Stimulated activated CD4-positive, alpha-beta T cell treated with anti-CD3 and anti-CD28 coated beads, Interleukin-15, amount 100 ng/mL, for 48 hours (primary cell): ENCODE measurements at regions not wholly inside any gene's neighbourhood (a gene's known extent, or its start where the extent isn't known, plus 50 kb on each side); places are given as distances from the start of the nearest gene placed in this dataset.
A peak's percentile ranks its signal among the peaks of the same experiment; 100 is the strongest.

ENCODE experiments used
- DNase-seq, 2 donors: peaks; one replicate each; pipeline ENCODE4 v3.0.0-alpha.2; 2020; ENCODE audit warnings: low read depth in 2 of 2

DNA sequence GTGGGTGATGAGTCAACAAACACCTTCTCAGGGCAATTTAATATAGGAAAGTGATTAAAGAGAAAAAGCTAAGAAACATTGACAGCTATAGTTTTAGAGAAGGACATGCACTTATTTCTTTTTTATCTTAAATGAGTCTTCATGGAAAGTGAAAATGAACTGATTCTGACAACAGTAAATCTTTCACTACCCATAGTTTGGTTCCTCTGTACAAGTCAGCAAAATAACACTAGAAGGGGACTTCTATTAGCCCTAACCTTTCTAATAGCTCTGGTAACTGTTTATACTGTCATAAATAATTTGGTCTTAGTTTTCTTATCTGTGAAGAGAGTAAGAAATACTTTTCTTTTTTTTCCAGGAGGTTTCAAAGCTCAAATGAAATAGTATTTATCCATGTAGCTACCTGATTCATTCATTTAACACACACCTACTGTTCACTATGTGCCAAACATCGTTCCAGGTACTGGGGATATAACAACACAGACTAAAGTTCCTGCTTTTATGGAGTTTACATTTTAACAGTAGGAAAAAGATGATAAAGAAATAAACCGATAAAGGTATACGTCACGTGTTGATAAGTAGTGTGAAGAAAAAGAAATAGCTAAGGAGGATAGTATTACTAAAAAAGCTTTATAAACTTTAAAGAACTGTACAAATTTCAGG lies 148.2 kb downstream of the PCSK1 start:
- no peak for DNase-seq

DNA sequence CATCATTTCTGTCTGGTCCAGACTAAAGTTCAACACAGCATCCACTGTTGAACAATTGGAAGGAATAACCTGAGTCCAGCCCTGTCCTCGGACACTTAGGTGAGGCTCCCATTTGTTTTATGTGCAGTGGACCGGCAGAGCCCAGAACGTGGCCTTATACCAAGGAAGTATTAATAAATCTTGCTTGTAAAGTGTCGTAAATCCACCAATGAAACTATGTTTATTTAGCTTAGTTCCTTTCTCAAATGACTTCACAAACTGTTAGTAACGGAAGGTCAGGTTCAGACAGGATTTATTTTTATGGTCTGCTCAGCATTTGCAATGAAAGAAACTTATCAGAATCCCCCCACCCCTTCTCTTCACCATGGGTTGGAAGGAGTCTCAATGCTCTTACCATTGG lies 149.5 kb downstream of the PCSK1 start:
- DNase-seq = no peak

DNA sequence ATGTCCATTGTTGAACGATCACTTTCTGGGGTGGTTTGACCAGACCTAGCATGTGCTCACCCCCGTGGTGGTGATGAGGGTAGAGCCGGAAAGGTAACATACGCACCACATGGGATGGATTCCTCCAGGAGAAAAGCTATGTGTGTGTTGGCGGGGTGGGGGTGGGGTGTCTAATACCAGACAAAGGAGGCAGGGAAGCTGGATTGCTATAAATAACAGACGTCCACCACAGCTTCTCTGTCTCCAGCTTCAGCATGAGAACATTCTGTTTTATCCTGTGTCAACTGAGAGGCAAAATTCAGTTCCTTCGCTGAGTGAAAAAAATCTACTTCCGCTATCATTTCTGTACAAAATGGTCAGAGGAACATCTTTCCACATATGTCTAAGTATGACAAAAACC lies 151.0 kb downstream of the PCSK1 start:
- no peak for DNase-seq

- DNase-seq = no peak
Measured at GRCh38 chr5:96280946-96281393, 152.1 kb downstream of the PCSK1 start.

- peak in 1 of 2 donors; percentile 21 for DNase-seq
Measured at GRCh38 chr5:96279801-96280542, 153.1 kb downstream of the PCSK1 start.

DNA sequence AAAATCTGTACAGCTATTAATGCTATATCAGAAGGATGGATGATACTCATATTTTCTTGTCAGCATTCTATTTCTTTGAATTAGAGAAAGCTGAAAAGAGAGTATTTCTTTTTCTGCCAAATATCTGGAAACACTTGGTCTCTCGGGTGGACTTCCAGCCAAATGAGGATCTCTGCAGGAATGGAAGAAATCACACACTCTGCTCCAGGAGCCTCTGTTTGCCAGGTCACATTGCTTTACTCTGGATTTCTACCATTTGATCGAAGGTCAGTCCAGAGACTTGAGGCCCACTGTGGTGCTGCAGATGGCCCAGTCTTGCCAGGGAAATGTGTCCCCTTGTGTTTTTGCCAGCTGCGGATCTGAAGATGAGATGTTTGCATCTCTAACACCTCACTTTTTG lies 154.1 kb downstream of the PCSK1 start:
- DNase-seq = no peak

DNA sequence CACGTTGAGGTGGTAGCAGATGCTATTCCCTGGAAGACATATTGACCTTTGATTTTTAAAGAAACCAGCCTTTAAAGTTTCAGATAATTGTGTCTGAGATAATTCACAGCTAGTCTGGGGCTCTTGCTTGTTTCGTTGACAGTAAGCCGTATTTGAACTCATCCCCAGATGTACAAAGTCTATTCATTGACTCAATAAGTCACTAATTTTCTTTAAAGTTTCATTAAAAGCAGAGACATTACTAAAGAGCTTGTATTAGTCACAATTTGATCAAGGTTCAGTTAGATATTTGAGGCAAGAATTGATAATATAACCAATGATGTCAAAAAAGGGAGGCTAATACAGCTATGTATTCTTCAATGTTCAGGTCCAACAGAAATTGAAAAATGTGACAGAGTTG lies 158.0 kb downstream of the PCSK1 start:
- no peak for DNase-seq

GRCh38 chr5:96265487-96265886 lies 167.6 kb downstream of the PCSK1 start:
- DNase-seq = no peak

DNA sequence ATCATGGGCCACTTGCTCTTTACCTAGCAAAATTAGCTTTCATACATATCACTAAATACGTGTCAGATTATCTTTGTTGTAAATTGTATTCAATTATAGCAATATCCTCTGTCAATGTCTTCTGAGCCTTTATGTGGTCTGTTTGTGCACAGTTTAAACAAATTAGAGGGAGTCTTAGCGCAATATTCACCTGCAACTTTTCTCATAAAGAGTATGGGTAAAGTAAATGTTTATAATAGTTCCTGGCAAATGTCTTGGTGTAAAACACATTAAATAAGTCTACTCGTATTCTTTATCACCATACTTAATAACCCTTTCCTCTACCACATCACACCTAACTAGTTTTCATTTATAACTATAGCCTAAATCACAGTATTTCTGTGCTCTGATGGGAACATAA lies 169.0 kb downstream of the PCSK1 start:
- no peak for DNase-seq

- DNase-seq = no peak
Measured at GRCh38 chr5:96262105-96262504, 170.9 kb downstream of the PCSK1 start.

DNA sequence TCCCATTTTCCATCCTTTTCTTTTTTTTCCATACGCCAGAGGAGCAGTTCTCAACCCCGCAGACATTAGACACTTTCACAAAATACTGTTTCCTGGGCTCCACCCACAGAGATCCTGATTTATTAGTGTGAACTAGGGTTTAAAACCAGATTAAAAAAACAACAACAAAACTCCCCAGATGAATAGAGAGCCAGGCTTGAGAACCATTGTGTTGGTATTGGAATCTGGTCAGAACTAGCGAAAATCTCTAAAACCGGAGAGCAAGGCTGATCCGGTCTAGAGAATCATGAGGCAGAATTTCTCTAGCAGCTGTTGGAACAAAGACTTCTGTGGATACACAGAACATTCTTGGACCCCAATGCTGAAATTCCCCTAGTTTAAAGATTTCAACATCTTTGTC lies 173.0 kb downstream of the PCSK1 start:
- DNase-seq = no peak

DNA sequence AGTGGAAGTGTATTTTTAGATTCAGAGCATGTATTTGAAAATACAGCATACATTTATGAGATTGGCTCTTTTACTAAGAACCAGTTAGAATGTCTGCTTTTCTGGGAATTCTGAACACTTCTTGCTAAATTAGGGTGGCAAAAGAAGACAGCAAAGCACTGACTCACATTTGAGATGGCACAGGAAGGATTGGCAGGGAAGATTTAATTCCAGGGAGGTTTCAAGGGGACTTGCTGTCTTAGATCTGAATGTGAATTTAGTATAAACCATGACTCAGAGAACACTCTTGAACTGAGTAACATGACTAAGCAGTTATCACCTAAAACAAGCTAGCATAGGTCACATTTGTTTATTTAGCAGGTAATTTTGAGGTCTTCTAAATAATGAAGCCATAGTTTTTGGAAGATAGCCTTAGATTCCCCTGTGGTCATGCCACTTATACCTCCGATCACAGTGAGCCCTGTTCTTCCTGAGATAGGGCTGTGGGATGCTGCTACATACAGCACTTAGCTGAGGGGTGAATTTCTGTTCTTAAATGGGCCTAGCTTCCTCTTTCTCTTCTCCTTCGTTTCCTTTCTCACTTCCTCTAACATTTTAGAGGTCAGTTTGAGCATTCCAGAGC lies 173.8 kb downstream of the PCSK1 start:
- no peak for DNase-seq

GRCh38 chr5:96258692-96259091 lies 174.4 kb downstream of the PCSK1 start:
- DNase-seq = no peak

DNA sequence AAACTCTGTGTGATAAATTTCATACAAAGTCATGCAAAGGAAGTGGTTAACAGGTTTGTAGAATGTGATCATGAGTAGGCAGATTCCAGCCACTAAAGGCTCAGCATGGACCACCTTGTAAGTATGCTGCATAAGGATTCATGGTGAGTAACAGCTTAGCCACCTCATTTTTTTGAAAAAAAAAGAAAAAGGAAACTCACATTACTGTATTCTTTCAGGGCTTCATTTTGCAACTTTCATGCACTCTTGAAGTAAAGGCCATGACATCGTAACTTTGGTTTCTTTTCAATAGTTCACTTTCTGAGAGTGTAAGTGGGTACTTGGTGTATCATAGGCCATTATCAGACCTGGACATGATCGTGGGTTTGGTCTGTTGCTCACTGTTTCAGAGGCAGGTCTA lies 175.1 kb downstream of the PCSK1 start:
- no peak for DNase-seq

GRCh38 chr5:96256795-96257470 lies 176.1 kb downstream of the PCSK1 start:
- DNase-seq = no peak

GRCh38 chr5:96254980-96255691 lies 177.9 kb downstream of the PCSK1 start:
- no peak for DNase-seq

DNA sequence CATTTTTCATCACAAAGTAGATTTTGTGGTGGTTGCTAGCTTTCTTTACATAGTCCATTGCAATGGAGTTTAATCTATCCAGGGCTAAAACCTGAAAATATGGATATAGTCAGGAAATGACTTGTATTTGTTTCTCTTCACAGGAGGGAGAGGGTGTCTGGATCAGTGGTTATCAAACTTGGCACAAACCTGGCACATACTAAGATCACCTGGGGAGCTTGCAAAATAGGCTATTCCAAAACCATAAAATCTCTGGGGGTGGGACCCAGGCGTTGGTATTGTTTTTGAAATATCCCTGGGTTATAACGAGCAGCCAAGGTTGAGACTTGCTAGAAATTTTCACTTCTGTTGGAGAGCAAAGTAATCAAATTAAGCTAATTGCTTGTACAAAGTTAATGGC lies 179.9 kb downstream of the PCSK1 start:
- no peak for DNase-seq

GRCh38 chr5:96252596-96252995 lies 180.5 kb downstream of the PCSK1 start:
- no peak for DNase-seq

GRCh38 chr5:96250782-96251181 lies 182.3 kb downstream of the PCSK1 start:
- DNase-seq = no peak

GRCh38 chr5:96248131-96248530 lies 184.9 kb downstream of the PCSK1 start:
- DNase-seq = no peak

DNA sequence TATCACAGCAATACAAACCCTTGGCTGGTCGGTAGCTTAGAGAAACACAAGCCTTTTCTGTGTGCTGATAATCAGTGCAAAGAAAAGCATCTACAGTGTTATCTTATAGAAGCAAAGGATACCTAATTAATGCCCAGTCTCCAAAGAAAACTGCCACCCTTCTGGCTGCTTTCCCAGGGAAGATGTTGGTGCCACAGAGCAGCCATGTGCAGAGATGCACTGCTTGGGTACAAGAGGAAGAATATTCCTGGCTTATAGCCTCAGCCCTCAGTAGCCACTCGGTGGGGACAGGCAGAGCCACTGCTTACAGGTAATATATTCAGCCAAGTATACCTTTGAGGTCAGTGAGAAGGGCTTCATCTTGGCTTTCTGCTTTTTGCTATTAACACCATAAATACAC lies 185.3 kb downstream of the PCSK1 start:
- DNase-seq = no peak
